Activated CD4-positive, alpha-beta T cell treated with anti-CD3 and anti-CD28 coated beads, Interleukin-2, Interleukin-6, amounts not matched to agents 100 ng/mL and 50 ng/mL, durations not matched to agents 16 hours and 8 hours (primary cell): ENCODE measurements at regions not wholly inside any gene's neighbourhood (a gene's known extent, or its start where the extent isn't known, plus 50 kb on each side); places are given as distances from the start of the nearest gene placed in this dataset.
"Not testable (repeated sequence)": the region's sequence is repeated elsewhere in the genome, so short reads cannot be mapped to it uniquely, and the experiment has no call there.

ENCODE experiments used
- DNase-seq: peaks from one replicate; pipeline ENCODE4 v3.0.0-alpha.2; 2020

- DNase-seq, result no peak
Observed at GRCh38 chr2:118442996-118443553, 354.8 kb downstream of the INSIG2 start.

- no peak for DNase-seq
Observed at GRCh38 chr2:118442046-118442445, 353.8 kb downstream of the INSIG2 start.

- DNase-seq, result no peak
Observed at GRCh38 chr2:118440404-118441098, 352.3 kb downstream of the INSIG2 start.

- DNase-seq, result no peak
Observed at GRCh38 chr2:118437501-118437900, 349.2 kb downstream of the INSIG2 start.

GRCh38 chr2:118431997-118432396 lies 343.7 kb downstream of the INSIG2 start:
- no peak for DNase-seq

GRCh38 chr2:118431586-118431985 lies 343.3 kb downstream of the INSIG2 start:
- DNase-seq, result no peak

- no peak for DNase-seq
Observed at GRCh38 chr2:118431165-118431517, 342.9 kb downstream of the INSIG2 start.

GRCh38 chr2:118430510-118431164 lies 342.4 kb downstream of the INSIG2 start:
- no peak for DNase-seq

- no peak for DNase-seq
Observed at GRCh38 chr2:118425191-118425590, 336.9 kb downstream of the INSIG2 start.

GRCh38 chr2:118423776-118424175 lies 335.5 kb downstream of the INSIG2 start:
- no peak for DNase-seq

GRCh38 chr2:118421648-118422047 lies 333.4 kb downstream of the INSIG2 start:
- DNase-seq, result no peak

GRCh38 chr2:118417406-118418120 lies 329.3 kb downstream of the INSIG2 start:
- DNase-seq, result no peak

- DNase-seq, result not testable (repeated sequence)
Observed at GRCh38 chr2:118415186-118415585, 326.9 kb downstream of the INSIG2 start.

GRCh38 chr2:118403658-118404451 lies 315.6 kb downstream of the INSIG2 start:
- DNase-seq, result peak; percentile 5

- no peak for DNase-seq
Observed at GRCh38 chr2:118388771-118389170, 300.5 kb downstream of the INSIG2 start.

GRCh38 chr2:118387509-118387908 lies 299.2 kb downstream of the INSIG2 start:
- DNase-seq, result no peak

GRCh38 chr2:118386641-118387302 lies 298.5 kb downstream of the INSIG2 start:
- no peak for DNase-seq

GRCh38 chr2:118380915-118381653 lies 292.8 kb downstream of the INSIG2 start:
- no peak for DNase-seq

GRCh38 chr2:118375907-118376485 lies 287.7 kb downstream of the INSIG2 start:
- no peak for DNase-seq

- no peak for DNase-seq
Observed at GRCh38 chr2:118374974-118375755, 286.9 kb downstream of the INSIG2 start.
